ENCODE measurements at regions not wholly inside any gene's neighbourhood (a gene's known extent, or its start where the extent isn't known, plus 50 kb on each side); places are given as distances from the start of the nearest gene placed in this dataset.

GRCh38 chr3:30521156-30521715 is 85.2 kb upstream of the TGFBR2 start:
- H3K4me1 ChIP-seq (ENCODE audit: control insufficient read depth in 1 of 2, insufficient read depth in 1 of 2, low read depth in 1 of 2, low read length in 1 of 2) = peaks cover 0 to 3% of the 10 kb centered on the region in 2 experiments
- no peak overlapping the region for H3K27ac ChIP-seq
- no peaks in the 10 kb centered on the region for H3K9me3 ChIP-seq
- no peak overlapping the region for H3K4me3 ChIP-seq (ENCODE audit: low read depth in 1 of 2, low read length in 1 of 2)
- TF ChIP-seq CTCF (IDR thresholded peaks at IDR 0.05) = no peak
- H3K27me3 ChIP-seq = no peaks in the 10 kb centered on the region
- H3K36me3 ChIP-seq = no peaks in the 10 kb centered on the region

DNA sequence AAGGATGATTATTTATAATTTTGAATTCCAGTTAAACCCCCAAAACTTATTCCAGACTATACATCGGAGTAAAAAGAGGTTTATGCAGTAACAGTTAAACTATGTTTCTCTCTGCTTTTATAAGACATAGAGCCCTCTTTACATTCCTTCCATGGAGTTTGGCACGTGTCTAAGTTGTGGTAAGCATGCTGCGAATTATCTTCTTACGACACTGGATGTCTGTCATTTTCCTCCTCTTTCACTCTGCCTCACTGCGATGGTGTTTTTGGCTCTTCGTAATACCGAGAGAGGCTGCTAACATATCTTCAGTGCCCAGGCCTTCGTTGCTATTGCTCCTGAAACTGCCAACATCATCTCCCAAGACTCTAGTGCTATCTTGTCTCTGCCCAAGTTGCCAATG is 83.9 kb upstream of the TGFBR2 start:
- no peak overlapping the region for H3K27ac ChIP-seq
- H3K36me3 ChIP-seq = no peaks in the 10 kb centered on the region
- TF ChIP-seq CTCF (IDR thresholded peaks at IDR 0.05) = no peak
- H3K4me3 ChIP-seq (ENCODE audit: low read depth in 1 of 2, low read length in 1 of 2) = no peak overlapping the region
- H3K27me3 ChIP-seq = no peaks in the 10 kb centered on the region
- peaks cover 0 to 3% of the 10 kb centered on the region in 2 experiments for H3K4me1 ChIP-seq (ENCODE audit: control insufficient read depth in 1 of 2, insufficient read depth in 1 of 2, low read depth in 1 of 2, low read length in 1 of 2)
- no peaks in the 10 kb centered on the region for H3K9me3 ChIP-seq

GRCh38 chr3:30523366-30523765 is 83.0 kb upstream of the TGFBR2 start:
- H3K27ac ChIP-seq = no peak overlapping the region
- H3K36me3 ChIP-seq = no peaks in the 10 kb centered on the region
- no peaks in the 10 kb centered on the region for H3K9me3 ChIP-seq
- H3K27me3 ChIP-seq = no peaks in the 10 kb centered on the region
- no peak for TF ChIP-seq CTCF (IDR thresholded peaks at IDR 0.05)
- H3K4me3 ChIP-seq (ENCODE audit: low read depth in 1 of 2, low read length in 1 of 2) = no peak overlapping the region
- peaks cover 0 to 3% of the 10 kb centered on the region in 2 experiments for H3K4me1 ChIP-seq (ENCODE audit: control insufficient read depth in 1 of 2, insufficient read depth in 1 of 2, low read depth in 1 of 2, low read length in 1 of 2)

DNA sequence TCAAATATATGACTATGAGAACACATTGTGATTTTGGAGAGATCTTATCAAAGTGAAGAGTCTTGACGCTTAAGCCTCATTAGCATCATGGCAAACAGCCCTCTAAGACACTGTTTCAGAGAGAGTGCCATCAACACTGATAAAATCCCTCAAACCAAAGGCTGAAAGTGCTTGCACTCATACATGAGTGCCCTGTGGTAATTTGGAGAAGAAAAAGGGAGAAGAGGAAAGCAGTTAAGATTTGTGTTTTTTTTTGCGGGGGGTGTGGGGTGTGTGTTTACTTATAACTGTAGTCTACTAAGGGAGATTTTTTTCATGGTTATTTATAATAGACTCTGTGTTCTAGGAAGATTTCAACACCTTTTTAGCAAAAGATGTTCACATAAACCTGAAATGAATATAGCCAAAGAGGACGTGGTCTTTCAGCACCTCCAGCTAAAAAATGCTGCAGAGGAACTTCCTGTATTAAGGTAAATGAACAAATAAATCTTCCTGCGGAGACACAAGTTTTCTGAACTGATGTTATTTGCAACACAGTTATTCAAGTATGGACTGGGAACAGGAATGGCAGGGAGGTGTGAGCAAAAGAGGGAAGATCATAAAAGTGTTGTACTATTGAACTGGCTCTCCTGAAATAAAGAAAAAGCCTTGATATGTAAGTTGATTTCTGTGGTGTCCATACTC is 81.9 kb upstream of the TGFBR2 start:
- Histone ChIP-seq H3K36me3 (no peaks in the 10 kb centered on the region), H3K27me3 (no peaks in the 10 kb centered on the region), H3K4me1 (ENCODE audit: control insufficient read depth in 1 of 2, insufficient read depth in 1 of 2, low read depth in 1 of 2, low read length in 1 of 2) (peaks cover 0 to 3% of the 10 kb centered on the region in 2 experiments), H3K9me3 (no peaks in the 10 kb centered on the region), H3K4me3 (ENCODE audit: low read depth in 1 of 2, low read length in 1 of 2) (no peak overlapping the region), H3K27ac (no peak overlapping the region)
- TF ChIP-seq CTCF (IDR thresholded peaks at IDR 0.05) = no peak

DNA sequence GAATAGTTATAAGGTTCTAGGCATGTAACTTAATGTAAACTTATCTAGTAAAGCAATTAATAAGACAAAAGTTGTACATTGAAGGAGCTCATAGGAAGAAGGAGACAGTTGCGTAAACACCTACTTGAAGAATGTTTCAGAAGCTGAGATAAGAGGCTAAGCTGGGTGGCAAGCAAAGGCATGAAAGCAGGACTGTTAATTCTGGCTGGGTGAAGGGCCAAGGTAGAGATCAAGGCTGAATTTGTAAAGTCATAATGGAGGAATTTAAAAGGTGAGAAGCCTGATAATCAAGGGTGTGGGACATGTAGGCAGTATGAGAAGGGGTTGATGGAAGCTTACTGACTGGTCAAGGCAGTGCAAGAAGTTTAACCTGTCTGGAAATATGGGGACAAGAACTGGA is 80.4 kb upstream of the TGFBR2 start:
- H3K4me3 ChIP-seq (ENCODE audit: low read depth in 1 of 2, low read length in 1 of 2) = no peak overlapping the region
- H3K36me3 ChIP-seq = no peaks in the 10 kb centered on the region
- TF ChIP-seq CTCF (IDR thresholded peaks at IDR 0.05) = no peak
- no peak overlapping the region for H3K27ac ChIP-seq
- no peaks in the 10 kb centered on the region for H3K9me3 ChIP-seq
- no peaks in the 10 kb centered on the region for H3K27me3 ChIP-seq
- H3K4me1 ChIP-seq (ENCODE audit: control insufficient read depth in 1 of 2, insufficient read depth in 1 of 2, low read depth in 1 of 2, low read length in 1 of 2) = peaks cover 0 to 3% of the 10 kb centered on the region in 2 experiments
